ENCODE measurements at regions not wholly inside any gene's neighbourhood (a gene's known extent, or its start where the extent isn't known, plus 50 kb on each side); places are given as distances from the start of the nearest gene placed in this dataset.

- TF ChIP-seq CTCF (IDR thresholded peaks at IDR 0.05): no peak
- TF ChIP-seq EP300 (IDR thresholded peaks at IDR 0.05): no peak
- no peak for TF ChIP-seq POLR2A (IDR thresholded peaks at IDR 0.05)
- no peak for TF ChIP-seq POLR2AphosphoS5 (IDR thresholded peaks at IDR 0.05)
These were observed 55.3 kb downstream of the PABIR2 start for GRCh38 chrX:134741746-134742145.
